ENCODE measurements at regions not wholly inside any gene's neighbourhood (a gene's known extent, or its start where the extent isn't known, plus 50 kb on each side); places are given as distances from the start of the nearest gene placed in this dataset.

DNA sequence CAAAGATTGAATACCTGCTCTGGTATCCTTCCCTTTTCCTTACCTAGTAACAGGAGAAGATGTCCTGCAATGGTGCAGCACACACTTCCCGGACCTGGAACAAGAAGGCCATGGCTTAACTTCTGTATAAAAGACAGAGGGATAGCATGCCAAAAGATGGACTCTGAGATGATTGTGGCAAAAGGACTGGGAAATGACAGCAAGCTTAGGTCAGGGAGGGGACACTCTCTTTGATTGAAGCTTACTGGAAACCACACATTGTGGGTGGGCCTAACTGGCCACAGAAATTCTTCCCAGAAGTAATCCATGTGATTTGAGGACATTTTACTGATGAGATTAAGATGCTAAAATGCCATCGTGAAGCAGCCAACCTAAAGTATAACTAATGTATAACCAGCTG lies 71.0 kb upstream of the OTUD4 start:
- TF ChIP-seq, protein P1, sequence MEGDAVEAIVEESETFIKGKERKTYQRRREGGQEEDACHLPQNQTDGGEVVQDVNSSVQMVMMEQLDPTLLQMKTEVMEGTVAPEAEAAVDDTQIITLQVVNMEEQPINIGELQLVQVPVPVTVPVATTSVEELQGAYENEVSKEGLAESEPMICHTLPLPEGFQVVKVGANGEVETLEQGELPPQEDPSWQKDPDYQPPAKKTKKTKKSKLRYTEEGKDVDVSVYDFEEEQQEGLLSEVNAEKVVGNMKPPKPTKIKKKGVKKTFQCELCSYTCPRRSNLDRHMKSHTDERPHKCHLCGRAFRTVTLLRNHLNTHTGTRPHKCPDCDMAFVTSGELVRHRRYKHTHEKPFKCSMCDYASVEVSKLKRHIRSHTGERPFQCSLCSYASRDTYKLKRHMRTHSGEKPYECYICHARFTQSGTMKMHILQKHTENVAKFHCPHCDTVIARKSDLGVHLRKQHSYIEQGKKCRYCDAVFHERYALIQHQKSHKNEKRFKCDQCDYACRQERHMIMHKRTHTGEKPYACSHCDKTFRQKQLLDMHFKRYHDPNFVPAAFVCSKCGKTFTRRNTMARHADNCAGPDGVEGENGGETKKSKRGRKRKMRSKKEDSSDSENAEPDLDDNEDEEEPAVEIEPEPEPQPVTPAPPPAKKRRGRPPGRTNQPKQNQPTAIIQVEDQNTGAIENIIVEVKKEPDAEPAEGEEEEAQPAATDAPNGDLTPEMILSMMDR (IDR thresholded peaks at IDR 0.05), result no peak
- no peak for TF ChIP-seq POLR2AphosphoS5 (IDR thresholded peaks at IDR 0.05)
- no peak for TF ChIP-seq POLR2A (IDR thresholded peaks at IDR 0.05; ENCODE audit: low read depth)
